ENCODE measurements at regions not wholly inside any gene's neighbourhood (a gene's known extent, or its start where the extent isn't known, plus 50 kb on each side); places are given as distances from the start of the nearest gene placed in this dataset.

DNA sequence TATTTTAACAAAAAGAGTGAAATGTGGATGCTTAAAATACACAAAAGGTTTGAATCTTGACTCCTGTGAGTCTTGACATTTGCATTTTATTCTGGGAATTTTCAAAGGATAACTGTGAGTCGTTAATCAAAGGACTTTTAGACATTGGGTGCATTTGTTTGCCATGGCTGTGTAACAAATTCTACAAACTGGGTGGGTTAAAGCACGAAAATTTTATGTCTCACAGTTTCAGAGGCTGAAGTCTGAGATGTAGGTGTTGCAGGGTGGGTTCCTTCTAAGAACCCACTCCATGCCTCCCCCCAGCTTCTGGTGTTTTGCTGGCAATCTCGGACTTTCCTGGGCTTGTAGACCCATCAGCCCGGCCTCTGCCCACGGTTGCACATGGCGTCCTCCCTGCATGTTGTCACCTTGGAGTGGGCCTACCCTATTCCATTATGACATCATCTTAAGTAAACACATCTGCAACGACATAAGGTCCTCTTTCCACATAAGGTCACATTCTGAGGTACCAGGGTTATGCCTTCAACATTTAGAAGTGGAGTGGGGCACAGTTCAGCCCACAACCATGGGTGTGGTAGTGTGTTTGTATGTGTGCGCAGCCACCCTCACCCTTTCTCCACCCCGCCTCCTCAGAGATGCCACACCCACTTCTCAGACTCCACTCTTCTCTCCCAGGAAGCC lies 113.1 kb downstream of the FOXA2 start:
- TF ChIP-seq, protein P1, sequence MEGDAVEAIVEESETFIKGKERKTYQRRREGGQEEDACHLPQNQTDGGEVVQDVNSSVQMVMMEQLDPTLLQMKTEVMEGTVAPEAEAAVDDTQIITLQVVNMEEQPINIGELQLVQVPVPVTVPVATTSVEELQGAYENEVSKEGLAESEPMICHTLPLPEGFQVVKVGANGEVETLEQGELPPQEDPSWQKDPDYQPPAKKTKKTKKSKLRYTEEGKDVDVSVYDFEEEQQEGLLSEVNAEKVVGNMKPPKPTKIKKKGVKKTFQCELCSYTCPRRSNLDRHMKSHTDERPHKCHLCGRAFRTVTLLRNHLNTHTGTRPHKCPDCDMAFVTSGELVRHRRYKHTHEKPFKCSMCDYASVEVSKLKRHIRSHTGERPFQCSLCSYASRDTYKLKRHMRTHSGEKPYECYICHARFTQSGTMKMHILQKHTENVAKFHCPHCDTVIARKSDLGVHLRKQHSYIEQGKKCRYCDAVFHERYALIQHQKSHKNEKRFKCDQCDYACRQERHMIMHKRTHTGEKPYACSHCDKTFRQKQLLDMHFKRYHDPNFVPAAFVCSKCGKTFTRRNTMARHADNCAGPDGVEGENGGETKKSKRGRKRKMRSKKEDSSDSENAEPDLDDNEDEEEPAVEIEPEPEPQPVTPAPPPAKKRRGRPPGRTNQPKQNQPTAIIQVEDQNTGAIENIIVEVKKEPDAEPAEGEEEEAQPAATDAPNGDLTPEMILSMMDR (IDR thresholded peaks at IDR 0.05) = no peak
- TF ChIP-seq POLR2A (IDR thresholded peaks at IDR 0.05) (no peak), POLR2AphosphoS5 (IDR thresholded peaks at IDR 0.05) (no peak)

All from upper lobe of left lung (tissue), 4 donors.